HG03520 (cell line): ENCODE measurements at regions not wholly inside any gene's neighbourhood (a gene's known extent, or its start where the extent isn't known, plus 50 kb on each side); places are given as distances from the start of the nearest gene placed in this dataset.

ENCODE experiments used
- ATAC-seq: cut with Tn5 transposase; IDR thresholded peaks from one replicate; pipeline ENCODE4 v1.9.1; 2021; ENCODE audit warnings: mild to moderate bottlenecking, moderate library complexity; ENCODE audit not compliant: unreplicated experiment

DNA sequence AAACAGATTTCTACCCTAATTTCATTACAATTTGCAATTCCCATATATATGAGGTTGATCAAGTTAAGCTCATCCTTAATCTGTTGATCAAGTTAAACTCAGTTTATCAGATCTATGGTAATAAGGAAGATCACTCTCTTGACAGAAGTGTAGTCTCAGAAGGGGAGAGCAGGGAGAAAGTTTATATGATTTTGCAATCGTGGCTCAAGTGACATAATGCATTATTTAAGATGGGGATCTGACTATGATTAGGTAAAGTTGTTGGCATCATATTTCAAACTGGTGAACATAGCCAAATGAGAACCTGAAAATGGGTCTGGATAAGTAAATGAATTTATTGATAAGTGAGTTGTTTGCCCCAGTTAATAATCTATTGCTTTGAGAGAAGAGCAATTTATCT is 995.3 kb downstream of the OTOL1 start:
- ATAC-seq = no peak

DNA sequence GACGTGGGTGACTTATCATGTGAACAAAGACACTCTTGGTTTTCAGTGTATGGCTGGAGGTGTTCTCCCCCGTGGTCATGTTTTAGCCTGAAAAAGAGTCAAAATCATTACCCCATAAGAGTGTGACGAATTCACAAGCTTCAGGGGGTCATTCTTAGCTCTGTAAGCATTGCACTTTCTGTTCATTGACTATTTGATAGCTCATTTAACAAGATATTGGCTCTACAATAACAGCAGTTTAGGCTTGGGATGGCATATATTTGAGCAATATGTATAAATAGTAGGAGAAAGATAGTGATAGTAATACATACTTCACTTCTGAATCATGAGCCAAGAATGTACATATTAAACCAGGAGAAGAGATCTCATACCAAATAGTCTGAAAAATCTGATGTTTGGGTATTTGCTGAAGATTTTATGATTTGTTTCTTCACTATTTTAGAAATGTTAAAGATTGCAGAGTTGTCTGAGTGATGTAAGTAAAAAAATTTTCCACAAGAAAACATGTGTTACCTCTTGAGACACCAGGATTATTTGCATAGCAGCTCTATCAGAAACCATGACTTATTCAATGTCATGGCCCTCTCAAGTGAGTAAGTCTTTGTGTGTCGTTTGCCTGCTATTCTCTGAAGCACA is 996.0 kb downstream of the OTOL1 start:
- no peak for ATAC-seq

DNA sequence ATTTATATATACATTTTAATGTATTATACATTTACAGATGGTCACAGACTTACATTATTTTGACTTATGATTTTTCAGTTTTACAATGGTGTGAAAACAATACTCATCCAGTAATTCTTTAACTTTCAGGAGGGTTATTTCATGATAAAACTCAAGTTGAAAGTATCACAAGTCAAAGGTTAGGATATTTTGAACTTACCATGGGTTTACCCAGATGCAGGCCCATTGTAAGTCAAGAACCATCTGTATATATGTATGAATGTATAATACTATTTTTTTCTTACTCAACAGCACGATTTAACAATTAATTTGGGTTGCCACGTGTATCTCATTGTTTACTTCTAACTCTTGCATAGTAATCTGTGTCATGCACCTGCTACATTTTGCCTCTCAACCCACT is 1002.0 kb downstream of the OTOL1 start:
- ATAC-seq = no peak

DNA sequence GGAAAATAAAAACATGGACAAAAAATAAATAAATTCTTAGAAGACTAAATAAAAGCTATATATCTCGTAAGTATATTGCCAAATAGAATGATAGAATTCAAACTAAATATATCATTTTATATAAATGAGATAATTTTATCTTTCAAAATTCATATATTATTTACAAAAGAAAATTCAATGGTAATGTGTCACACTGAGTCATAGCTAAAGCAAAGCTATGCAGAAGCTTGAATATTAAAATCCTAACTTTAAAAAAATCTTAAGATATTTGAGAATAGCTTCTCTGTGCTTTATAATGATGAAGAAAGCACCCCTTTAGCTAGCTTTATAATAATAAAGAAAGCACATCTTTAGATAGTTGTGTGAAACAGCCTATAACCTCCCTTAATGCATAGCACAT is 1010.8 kb downstream of the OTOL1 start:
- no peak for ATAC-seq

DNA sequence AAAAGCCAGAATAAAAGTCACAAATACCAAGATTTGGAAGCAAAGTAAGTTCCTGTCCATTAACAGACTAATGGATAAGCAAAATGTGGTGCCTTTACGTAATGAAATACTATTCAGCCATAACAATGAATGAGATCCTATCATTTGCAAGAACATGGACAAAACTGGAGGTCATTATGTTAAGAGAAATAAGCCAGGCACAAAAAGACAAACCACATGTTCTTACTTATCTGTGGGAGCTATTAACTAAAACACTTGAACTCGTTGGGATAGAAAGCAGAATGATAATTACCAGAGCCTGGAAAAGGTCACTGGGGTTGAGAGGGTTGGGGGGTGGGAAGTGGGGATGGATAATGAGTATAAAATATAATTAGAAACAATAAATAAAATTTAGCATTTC is 1015.9 kb downstream of the OTOL1 start:
- ATAC-seq = no peak

DNA sequence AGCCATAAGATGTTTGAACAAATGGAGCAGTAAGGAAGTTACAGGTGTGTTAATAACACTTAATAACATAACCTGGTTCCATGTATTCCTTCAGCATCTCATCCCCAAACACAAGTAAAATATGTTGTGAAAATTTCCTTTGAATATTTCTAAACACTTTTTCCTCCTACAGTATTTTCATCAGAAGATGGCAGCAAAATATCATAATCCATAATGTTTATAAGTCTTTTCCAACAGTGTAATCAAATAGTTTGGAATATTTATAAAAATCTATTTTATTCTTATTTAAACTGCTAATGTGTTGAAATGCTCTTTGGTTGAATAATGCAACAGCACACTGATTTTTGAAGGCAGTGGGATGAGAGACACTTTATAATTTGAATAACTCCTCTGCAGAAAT is 1020.5 kb downstream of the OTOL1 start:
- no peak for ATAC-seq

DNA sequence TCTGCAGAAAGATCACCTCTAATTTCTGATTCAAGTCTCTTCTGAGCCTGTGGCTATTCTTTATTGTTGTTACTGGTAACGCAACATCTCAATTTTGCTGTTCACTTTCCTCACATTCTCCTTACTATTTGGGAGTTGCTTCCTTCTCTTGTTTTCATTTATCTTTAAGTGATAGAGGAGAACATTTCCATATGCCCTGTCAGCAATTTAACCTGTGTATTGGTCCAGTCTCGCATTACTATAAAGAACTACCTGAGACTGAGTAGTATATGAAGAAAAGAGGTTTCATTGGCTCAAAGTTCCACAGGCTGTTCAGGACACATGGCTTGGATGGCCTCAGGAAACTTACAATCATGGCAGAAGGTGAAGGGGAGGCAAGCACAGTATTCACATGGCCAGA is 1025.1 kb downstream of the OTOL1 start:
- no peak for ATAC-seq

DNA sequence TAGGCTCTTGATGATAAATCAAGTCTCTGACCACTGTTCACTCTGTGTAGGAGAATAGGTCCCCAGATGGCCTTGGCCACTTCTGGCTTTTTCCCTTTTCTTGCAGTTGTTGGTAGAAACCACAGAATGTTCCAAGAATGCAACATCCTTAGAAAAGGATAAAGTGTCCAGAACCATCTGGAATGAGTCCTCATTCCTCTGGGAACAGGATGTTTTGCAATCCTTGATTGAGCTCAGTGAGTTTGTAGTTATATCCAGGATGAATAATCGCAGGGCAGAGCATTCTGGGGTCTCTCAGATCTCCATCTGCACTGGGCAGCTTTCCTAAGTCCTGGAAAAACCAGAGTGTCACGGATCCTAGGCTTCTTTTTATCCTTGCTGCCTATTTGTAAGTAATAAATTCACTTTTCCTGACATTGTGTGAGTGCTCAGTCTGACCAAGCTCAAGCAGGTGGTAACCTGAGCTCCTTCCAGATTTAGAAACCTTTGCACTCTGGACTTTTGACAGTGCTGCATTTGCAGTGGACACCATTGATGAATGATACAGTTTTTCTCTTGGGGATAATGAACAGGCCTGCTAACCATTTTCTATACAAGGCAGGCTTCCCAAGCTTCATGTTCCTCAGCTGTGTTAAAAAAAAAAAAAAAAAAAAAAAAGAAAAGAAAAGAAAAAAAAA is 1028.6 kb downstream of the OTOL1 start:
- no peak for ATAC-seq

DNA sequence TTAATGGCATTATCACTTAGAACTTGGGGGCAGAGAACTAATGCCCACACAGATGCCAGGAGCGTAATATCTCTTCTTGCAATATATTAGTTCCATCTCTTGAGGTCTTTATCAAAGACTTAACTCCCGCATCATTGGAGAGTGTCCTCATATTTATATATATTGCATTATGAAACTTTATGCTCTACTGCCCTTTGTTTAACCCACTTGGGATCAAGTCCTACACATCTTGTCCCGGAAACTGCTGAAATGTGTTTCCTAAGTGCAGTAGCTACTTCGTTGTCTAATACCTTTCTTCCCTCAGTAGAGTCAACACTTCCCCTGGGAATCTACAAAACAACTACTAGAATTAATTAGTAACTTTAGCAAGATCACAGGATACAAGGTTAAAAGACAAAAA is 1029.2 kb downstream of the OTOL1 start:
- ATAC-seq = no peak

DNA sequence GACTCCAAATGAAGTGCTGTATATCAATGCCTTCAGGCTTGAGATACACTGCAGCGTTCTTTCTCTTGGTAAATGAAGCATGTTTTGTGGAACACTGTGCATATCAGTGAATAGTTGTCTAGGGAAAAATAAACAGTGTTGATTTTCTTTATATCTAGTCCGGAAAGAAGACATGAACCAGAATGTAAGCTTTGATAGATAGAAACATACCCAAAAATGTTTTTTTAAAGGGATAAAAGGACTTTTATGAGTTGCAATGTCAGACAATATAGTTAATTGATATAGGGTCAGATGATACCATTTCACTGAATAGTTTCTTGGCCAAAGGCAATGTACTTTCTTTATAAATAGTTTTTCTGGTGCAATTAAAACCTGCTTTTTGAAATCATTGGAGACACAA is 1037.8 kb downstream of the OTOL1 start:
- no peak for ATAC-seq

DNA sequence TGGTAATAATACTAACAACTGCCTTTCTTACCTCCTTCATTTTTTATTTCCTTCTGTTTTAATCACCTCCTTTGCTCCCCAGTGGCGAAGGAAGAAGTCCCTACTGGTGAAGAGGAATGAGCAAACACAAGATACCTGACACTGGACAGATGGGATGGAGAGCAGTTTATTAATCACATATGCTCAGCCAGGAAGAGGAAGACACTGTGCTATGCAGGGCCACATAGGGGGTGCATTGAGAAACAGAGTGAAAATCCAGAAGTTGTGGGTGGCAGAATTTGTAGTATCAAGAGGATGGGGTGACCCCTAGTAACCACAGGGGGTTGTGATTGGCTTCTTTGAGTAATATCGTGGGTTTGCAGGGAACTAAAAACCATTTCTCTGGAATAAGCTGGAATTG is 1041.9 kb downstream of the OTOL1 start:
- ATAC-seq = no peak

DNA sequence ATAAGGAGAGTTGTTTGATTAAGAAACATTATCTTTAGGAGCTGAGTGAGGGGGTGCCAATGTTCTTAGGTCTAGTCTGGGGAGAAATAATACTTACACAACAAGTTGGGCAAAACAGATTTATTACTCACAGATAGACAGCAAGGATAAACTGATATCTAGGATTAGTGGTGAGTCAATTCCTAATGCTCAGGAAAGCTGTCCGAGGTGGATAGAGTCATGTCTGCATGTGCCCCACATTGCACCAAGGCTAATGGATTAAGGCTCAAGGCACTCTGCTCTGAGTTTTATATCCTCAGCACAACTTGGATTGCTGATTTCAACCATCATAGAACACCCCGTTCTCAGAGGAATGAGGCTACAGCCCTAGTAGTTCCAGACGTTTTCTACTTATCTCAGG is 1042.3 kb downstream of the OTOL1 start:
- no peak for ATAC-seq

DNA sequence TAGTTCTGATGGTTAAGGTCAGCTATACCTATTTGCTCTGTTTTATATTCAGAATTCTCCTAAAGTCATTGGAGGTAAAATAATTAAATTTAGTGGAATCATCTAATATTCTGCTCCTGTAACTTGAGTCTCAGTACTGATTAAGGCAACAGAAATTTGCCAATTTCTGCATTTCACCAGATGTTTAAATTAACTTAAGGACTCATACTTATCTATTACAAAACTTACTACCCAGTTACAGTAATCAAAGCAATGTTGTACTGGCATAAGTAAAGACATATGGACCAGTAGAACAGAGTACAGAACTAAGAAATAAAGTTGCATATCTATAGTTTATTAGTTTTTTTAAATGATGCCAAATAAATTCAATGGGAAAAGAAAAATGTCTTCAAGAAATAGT is 1043.8 kb downstream of the OTOL1 start:
- no peak for ATAC-seq

DNA sequence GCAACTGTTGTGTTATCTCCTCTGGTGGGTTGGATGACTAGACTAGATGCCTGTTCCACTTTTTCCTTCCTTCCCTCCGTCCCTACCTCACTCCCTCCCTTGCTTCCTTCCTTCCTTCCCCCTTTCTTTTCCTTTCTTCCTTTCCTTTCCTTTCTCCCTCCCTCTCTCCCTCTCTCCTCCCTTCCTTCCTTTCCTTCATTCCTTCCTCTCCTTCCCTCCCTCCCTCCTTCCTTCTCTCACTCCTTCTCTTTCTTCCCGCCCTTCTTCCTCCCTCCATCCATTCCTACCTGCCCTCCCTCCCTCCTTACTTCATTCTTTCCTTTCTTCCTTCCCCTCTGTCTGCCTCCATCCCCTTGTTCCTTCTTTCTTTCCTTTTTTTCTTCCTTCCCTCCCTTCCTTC is 1045.3 kb downstream of the OTOL1 start:
- no peak for ATAC-seq

DNA sequence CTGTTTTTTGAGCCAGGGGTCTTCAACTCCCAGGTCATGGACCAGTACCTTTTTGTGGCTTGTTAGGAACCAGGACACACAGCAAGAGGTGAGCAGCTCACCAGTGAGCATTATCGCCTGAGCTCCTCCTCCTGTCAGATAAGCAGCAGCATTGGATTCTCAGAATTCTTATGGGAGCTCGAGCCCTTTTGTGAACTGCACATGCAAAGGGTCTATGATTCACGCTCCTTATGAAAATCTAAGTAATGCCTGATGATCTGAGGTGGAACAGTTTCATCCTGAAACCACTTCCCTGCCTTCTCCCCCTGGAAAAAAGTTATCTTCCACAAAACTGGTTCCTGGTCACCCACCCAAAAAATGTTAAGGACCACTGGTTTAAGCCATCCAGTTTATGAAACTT is 1047.6 kb downstream of the OTOL1 start:
- no peak for ATAC-seq

DNA sequence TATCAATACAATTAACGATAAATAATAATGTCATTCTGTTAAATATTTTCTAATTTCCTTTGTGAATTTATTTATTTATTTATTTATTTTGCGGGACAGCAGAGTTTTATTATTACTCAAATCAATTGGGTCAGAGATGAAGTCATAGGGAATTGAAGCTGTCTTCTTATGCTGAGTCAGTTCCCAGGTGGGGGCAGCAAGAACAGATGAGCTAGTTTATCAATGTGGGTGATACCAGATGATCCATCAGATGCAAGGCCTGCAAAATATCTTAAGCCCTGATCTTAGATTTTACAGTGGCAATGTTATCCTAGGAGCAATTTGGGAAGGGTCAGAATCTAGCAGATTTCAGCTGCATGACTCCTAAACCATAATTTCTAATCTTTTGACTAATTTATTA is 1050.3 kb downstream of the OTOL1 start:
- ATAC-seq = no peak

DNA sequence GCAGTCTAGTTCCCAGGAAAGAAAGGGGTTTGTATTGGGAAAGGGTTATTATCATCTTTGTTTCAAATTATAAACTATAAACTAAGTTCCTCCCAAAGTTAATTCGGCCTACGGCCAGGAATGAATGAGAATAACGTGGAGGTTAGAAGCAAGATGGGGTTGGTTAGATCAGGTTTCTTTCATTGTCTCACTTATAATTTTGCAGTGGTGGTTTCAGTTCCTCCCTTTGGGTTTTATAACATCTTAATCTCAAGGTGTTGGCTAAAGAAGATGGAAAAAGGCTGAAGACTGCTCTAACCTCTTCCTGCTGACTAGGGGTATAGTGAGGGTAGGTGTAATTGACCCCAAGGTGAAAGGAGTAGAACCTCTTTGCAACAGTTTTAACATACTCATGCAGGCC is 1050.7 kb downstream of the OTOL1 start:
- ATAC-seq = no peak

DNA sequence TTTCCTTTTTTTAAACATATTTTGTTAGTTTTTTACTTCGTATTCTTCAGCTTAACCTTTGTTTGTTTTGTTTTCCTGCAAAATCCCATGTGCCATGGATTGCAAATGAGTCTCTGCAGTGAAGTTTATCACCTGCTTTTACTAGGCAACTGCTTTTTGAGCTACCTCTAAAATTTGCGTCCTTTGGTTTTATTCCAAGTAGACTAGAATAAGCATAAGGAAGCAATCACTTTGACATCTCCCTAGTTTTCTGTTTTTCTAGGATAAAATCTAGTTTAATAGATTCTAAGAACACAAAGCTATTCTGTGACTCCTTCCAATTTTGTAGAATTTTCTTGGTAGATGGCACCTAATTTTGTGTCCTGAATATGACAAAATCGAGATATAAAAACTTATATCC is 1059.2 kb downstream of the OTOL1 start:
- no peak for ATAC-seq

DNA sequence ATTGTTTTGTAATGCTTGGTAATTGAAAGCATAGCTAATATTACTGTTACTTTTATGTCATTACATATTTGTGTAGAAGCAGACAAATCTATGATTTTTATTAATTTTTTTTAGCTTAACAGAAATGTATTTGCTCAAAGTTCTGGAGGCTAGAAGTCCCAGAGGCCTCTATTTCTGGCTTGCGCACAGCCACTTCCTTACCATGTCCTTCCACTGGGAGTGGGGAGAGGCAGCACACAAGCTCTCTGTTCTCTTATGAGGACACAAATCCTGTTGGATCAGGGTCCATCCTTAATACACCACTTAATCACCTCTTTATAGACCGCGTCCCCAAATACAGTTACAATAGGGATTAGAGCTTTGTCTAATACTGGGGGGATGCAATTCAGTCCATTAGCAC is 1061.4 kb downstream of the OTOL1 start:
- no peak for ATAC-seq

DNA sequence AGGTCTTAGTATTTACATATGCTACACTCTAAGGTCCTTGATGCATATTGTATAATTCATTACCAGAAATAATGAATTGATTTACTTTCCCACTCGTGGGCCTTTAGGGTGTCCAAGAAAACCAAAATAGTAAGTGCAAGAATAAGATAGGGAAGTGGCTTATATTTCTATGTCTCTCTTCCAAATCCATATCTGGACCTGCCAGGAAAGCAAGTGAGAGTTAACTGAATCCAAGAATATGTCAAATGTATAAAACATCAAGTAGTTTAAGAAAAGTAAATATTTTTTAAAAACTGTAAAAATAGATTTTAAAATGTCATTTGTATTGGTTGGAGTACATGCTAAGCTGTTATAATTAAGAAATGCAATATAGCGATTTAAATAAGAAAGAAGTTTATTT is 1072.1 kb downstream of the OTOL1 start:
- no peak for ATAC-seq

DNA sequence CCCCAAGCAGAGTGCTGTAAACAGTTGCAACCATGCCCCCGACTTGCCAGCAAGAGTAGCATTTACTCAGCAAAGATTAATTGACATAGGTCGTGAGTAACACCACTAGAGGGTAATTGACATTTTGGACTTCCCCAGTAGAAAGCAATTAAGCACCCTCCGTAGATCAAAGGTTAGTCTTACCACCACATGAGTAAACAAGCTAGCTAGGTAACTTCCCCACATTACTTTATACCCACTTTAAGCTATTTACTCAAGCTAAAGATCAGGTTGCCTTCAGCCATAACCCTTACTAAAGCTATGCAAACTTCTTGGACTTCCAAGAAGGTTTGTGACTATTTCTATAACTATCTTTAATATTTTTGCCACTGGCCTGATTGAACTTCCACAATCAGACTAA is 1072.7 kb downstream of the OTOL1 start:
- ATAC-seq = no peak

DNA sequence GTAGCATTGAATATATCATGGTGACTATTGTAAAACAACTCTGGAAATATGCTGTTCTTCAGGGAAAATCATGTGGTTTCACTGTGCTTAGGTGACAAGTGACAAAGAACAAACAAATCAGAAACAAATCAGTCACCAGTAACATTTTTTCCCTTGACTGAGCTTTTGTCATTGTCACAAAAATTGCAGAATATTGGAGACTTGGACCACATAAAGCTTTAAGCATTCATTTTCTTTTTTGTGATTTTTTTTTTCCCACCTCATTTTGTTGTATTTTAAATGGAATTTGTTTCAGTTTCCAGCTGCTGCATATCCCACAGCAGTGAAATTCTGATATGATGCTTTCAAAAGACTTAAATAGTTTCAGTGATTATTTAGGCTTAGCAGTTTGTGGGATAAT is 1088.4 kb downstream of the OTOL1 start:
- no peak for ATAC-seq

DNA sequence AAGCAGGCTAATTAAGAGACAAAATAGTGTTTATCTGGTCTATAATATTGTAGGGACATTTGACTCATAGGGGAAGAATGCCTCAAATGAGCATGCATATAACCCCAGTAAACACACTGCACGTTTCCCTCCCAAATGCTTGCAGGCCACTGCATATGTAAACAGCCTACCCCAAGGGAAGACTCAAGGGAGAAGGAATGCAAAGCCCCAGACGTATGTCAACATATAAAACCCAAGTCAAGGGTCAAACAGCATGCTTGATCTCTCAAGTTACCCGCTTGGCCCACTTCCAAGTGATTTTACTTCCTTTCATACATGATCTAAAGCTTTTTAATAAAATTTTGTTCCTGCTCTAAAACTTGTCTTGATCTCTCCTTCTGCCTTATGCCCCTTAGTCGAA is 1090.0 kb downstream of the OTOL1 start:
- no peak for ATAC-seq
